ENCODE measurements at regions not wholly inside any gene's neighbourhood (a gene's known extent, or its start where the extent isn't known, plus 50 kb on each side); places are given as distances from the start of the nearest gene placed in this dataset.
"Not testable (repeated sequence)": the region's sequence is repeated elsewhere in the genome, so short reads cannot be mapped to it uniquely, and the experiment has no call there.

GRCh38 chrX:88828011-88828410 is 81.0 kb downstream of the CPXCR1 start:
- ChIA-PET POLR2A (no interaction called here), CTCF (no interaction called here)
- DNase-seq (ENCODE audit: extremely low spot score) = no peak
- TF ChIP-seq FOXK2 (IDR thresholded peaks at IDR 0.05) (no peak), HDGF (IDR thresholded peaks at IDR 0.05; ENCODE audit: borderline replicate concordance) (no peak), CTBP1 (IDR thresholded peaks at IDR 0.05; ENCODE audit: borderline replicate concordance) (no peak), LEF1 (IDR thresholded peaks at IDR 0.05; ENCODE audit: borderline replicate concordance) (no peak), ARNT (IDR thresholded peaks at IDR 0.05) (no peak), L3MBTL2 (conservative IDR thresholded peaks at IDR 0.05) (no peak), ZNF384 (IDR thresholded peaks at IDR 0.05) (no peak), NFRKB (IDR thresholded peaks at IDR 0.05) (no peak), SP1 (IDR thresholded peaks at IDR 0.05) (no peak), FOXA1 (IDR thresholded peaks at IDR 0.05) (no peak), PKNOX1 (IDR thresholded peaks at IDR 0.05) (no peak), ELF4 (IDR thresholded peaks at IDR 0.05) (no peak), SUZ12 (IDR thresholded peaks at IDR 0.05) (no peak), FOXM1 (IDR thresholded peaks at IDR 0.05; ENCODE audit: borderline replicate concordance) (no peak), TARDBP (IDR thresholded peaks at IDR 0.05) (no peak), BHLHE40 (IDR thresholded peaks at IDR 0.05; ENCODE audit: borderline replicate concordance) (no peak)

GRCh38 chrX:88830111-88830510 is 83.1 kb downstream of the CPXCR1 start:
- no peak for TF ChIP-seq FOXA1 (IDR thresholded peaks at IDR 0.05)
- no peak for TF ChIP-seq ZNF384 (IDR thresholded peaks at IDR 0.05)
- no peak for DNase-seq (ENCODE audit: extremely low spot score)
- ChIA-PET POLR2A (no interaction called here), CTCF (no interaction called here)

- DNase-seq (ENCODE audit: extremely low spot score); POLR2A ChIA-PET; CTCF ChIA-PET: not testable (repeated sequence)
Measured at GRCh38 chrX:88837721-88838120, 90.7 kb downstream of the CPXCR1 start.

GRCh38 chrX:88838392-88838791 is 91.4 kb downstream of the CPXCR1 start:
- DNase-seq (ENCODE audit: extremely low spot score) = no peak
- TF ChIP-seq TARDBP (IDR thresholded peaks at IDR 0.05) = no peak
- no peak for TF ChIP-seq ELF4 (IDR thresholded peaks at IDR 0.05)
- TF ChIP-seq FOXM1 (IDR thresholded peaks at IDR 0.05; ENCODE audit: borderline replicate concordance) = no peak
- TF ChIP-seq CTBP1 (IDR thresholded peaks at IDR 0.05; ENCODE audit: borderline replicate concordance) = no peak
- TF ChIP-seq FOXA1 (IDR thresholded peaks at IDR 0.05) = no peak
- no peak for TF ChIP-seq L3MBTL2 (conservative IDR thresholded peaks at IDR 0.05)
- no peak for TF ChIP-seq FOXK2 (IDR thresholded peaks at IDR 0.05)
- no peak for TF ChIP-seq SUZ12 (IDR thresholded peaks at IDR 0.05)
- TF ChIP-seq BHLHE40 (IDR thresholded peaks at IDR 0.05; ENCODE audit: borderline replicate concordance) = no peak
- TF ChIP-seq PKNOX1 (IDR thresholded peaks at IDR 0.05) = no peak
- TF ChIP-seq HDGF (IDR thresholded peaks at IDR 0.05; ENCODE audit: borderline replicate concordance) = no peak
- TF ChIP-seq NFRKB (IDR thresholded peaks at IDR 0.05) = no peak
- CTCF ChIA-PET = no interaction called here
- POLR2A ChIA-PET = no interaction called here

GRCh38 chrX:88843841-88844240 is 96.8 kb downstream of the CPXCR1 start:
- CTCF ChIA-PET = interaction anchor here (0.6 kb wide), 1 partner anchor 63 kb away, joined by 3 read pairs; no protein-coding TSS in a partner anchor
- DNase-seq (ENCODE audit: extremely low spot score); POLR2A ChIA-PET: not testable (repeated sequence)

GRCh38 chrX:88853925-88854324 is 106.9 kb downstream of the CPXCR1 start:
- CTCF ChIA-PET = no interaction called here

GRCh38 chrX:88863726-88864125 is 116.7 kb downstream of the CPXCR1 start:
- POLR2A ChIA-PET = no interaction called here
- no peak for TF ChIP-seq L3MBTL2 (conservative IDR thresholded peaks at IDR 0.05)
- no peak for TF ChIP-seq NFRKB (IDR thresholded peaks at IDR 0.05)
- TF ChIP-seq FOXK2 (IDR thresholded peaks at IDR 0.05) = no peak
- TF ChIP-seq HDGF (IDR thresholded peaks at IDR 0.05; ENCODE audit: borderline replicate concordance) = no peak
- TF ChIP-seq LEF1 (IDR thresholded peaks at IDR 0.05; ENCODE audit: borderline replicate concordance) = no peak
- TF ChIP-seq SUZ12 (IDR thresholded peaks at IDR 0.05) = no peak
- no peak for TF ChIP-seq ARNT (IDR thresholded peaks at IDR 0.05)
- no peak for TF ChIP-seq FOXA1 (IDR thresholded peaks at IDR 0.05)
- TF ChIP-seq ELF4 (IDR thresholded peaks at IDR 0.05) = no peak
- TF ChIP-seq FOXM1 (IDR thresholded peaks at IDR 0.05; ENCODE audit: borderline replicate concordance) = no peak
- TF ChIP-seq CTBP1 (IDR thresholded peaks at IDR 0.05; ENCODE audit: borderline replicate concordance) = no peak
- no peak for TF ChIP-seq ZNF384 (IDR thresholded peaks at IDR 0.05)
- TF ChIP-seq SP1 (IDR thresholded peaks at IDR 0.05) = no peak
- no peak for TF ChIP-seq PKNOX1 (IDR thresholded peaks at IDR 0.05)
- no peak for TF ChIP-seq TARDBP (IDR thresholded peaks at IDR 0.05)
- no peak for DNase-seq (ENCODE audit: extremely low spot score)
- CTCF ChIA-PET = no interaction called here

More at GRCh38 chrX:88853925-88854324, 106.9 kb downstream of the CPXCR1 start:
- no peak for DNase-seq (ENCODE audit: extremely low spot score)
- TF ChIP-seq BHLHE40 (IDR thresholded peaks at IDR 0.05; ENCODE audit: borderline replicate concordance) = no peak
- no peak for TF ChIP-seq FOXK2 (IDR thresholded peaks at IDR 0.05)
- TF ChIP-seq L3MBTL2 (conservative IDR thresholded peaks at IDR 0.05) = no peak
- TF ChIP-seq SP1 (IDR thresholded peaks at IDR 0.05) = no peak
- POLR2A ChIA-PET = no interaction called here
